Glomerular endothelial cell (primary cell): ENCODE measurements at regions not wholly inside any gene's neighbourhood (a gene's known extent, or its start where the extent isn't known, plus 50 kb on each side); places are given as distances from the start of the nearest gene placed in this dataset.
A peak's percentile ranks its signal among the peaks of the same experiment; 100 is the strongest.

Source experiments
- DNase-seq: peaks from one replicate; pipeline ENCODE4 v3.0.0-alpha.2; 2011; ENCODE audit warnings: low read depth, low spot score; ENCODE audit errors: extremely low read depth

- DNase-seq = no peak
These were observed 205.0 kb downstream of the BUD13 start for GRCh38 chr11:116567721-116568242.

GRCh38 chr11:116563712-116564047 is 209.1 kb downstream of the BUD13 start:
- no peak for DNase-seq

GRCh38 chr11:116563028-116563711 is 209.6 kb downstream of the BUD13 start:
- no peak for DNase-seq

- DNase-seq = no peak
These were observed 212.2 kb downstream of the BUD13 start for GRCh38 chr11:116560589-116560988.

GRCh38 chr11:116558504-116559211 is 214.1 kb downstream of the BUD13 start:
- DNase-seq = peak; percentile 37

GRCh38 chr11:116557282-116557681 is 215.5 kb downstream of the BUD13 start:
- DNase-seq = no peak

- DNase-seq = no peak
These were observed 216.3 kb downstream of the BUD13 start for GRCh38 chr11:116556483-116556882.

GRCh38 chr11:116553482-116553881 is 219.3 kb downstream of the BUD13 start:
- no peak for DNase-seq

- DNase-seq = no peak
These were observed 221.2 kb downstream of the BUD13 start for GRCh38 chr11:116551576-116551975.

- DNase-seq = no peak
These were observed 224.5 kb downstream of the BUD13 start for GRCh38 chr11:116548256-116548655.

- no peak for DNase-seq
These were observed 225.2 kb downstream of the BUD13 start for GRCh38 chr11:116547571-116547970.

GRCh38 chr11:116545912-116546311 is 226.9 kb downstream of the BUD13 start:
- DNase-seq = no peak

- no peak for DNase-seq
These were observed 228.1 kb downstream of the BUD13 start for GRCh38 chr11:116544721-116545120.

GRCh38 chr11:116543911-116544475 is 228.8 kb downstream of the BUD13 start:
- DNase-seq = no peak

- DNase-seq = no peak
These were observed 229.7 kb downstream of the BUD13 start for GRCh38 chr11:116543099-116543498.

GRCh38 chr11:116542406-116542805 is 230.4 kb downstream of the BUD13 start:
- no peak for DNase-seq

- DNase-seq = no peak
These were observed 231.3 kb downstream of the BUD13 start for GRCh38 chr11:116541460-116541859.

GRCh38 chr11:116540645-116541304 is 232.0 kb downstream of the BUD13 start:
- DNase-seq = no peak

GRCh38 chr11:116539836-116540418 is 232.9 kb downstream of the BUD13 start:
- DNase-seq = no peak

GRCh38 chr11:116539211-116539610 is 233.6 kb downstream of the BUD13 start:
- DNase-seq = no peak

- DNase-seq = no peak
These were observed 234.1 kb downstream of the BUD13 start for GRCh38 chr11:116538677-116539076.
